ENCODE measurements at regions not wholly inside any gene's neighbourhood (a gene's known extent, or its start where the extent isn't known, plus 50 kb on each side); places are given as distances from the start of the nearest gene placed in this dataset.

DNA sequence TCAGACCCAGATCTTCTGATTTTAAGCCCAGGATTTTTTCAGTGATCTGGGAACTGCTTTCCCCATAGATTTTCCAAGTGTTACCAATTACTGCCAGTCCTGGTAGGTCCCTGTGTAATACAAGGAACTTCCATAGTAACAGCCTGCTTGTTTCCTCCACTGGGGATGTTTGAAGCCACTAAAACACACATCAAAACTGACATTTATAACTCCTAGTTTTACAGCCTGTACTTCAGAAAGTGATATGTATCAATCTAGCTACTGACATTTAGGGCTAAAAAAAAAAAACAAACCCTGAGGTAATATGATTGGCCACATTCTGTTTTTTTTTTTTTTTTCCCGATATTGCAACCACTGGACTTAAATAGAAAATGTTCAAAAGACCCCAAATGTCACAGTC, 166.9 kb upstream of the SP4 start:
- TF ChIP-seq, protein P1, sequence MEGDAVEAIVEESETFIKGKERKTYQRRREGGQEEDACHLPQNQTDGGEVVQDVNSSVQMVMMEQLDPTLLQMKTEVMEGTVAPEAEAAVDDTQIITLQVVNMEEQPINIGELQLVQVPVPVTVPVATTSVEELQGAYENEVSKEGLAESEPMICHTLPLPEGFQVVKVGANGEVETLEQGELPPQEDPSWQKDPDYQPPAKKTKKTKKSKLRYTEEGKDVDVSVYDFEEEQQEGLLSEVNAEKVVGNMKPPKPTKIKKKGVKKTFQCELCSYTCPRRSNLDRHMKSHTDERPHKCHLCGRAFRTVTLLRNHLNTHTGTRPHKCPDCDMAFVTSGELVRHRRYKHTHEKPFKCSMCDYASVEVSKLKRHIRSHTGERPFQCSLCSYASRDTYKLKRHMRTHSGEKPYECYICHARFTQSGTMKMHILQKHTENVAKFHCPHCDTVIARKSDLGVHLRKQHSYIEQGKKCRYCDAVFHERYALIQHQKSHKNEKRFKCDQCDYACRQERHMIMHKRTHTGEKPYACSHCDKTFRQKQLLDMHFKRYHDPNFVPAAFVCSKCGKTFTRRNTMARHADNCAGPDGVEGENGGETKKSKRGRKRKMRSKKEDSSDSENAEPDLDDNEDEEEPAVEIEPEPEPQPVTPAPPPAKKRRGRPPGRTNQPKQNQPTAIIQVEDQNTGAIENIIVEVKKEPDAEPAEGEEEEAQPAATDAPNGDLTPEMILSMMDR (IDR thresholded peaks at IDR 0.05) = no peak
- ATAC-seq (ENCODE audit: low FRiP score) (no peak), DNase-seq (ENCODE audit: low spot score) (no peak)

DNA sequence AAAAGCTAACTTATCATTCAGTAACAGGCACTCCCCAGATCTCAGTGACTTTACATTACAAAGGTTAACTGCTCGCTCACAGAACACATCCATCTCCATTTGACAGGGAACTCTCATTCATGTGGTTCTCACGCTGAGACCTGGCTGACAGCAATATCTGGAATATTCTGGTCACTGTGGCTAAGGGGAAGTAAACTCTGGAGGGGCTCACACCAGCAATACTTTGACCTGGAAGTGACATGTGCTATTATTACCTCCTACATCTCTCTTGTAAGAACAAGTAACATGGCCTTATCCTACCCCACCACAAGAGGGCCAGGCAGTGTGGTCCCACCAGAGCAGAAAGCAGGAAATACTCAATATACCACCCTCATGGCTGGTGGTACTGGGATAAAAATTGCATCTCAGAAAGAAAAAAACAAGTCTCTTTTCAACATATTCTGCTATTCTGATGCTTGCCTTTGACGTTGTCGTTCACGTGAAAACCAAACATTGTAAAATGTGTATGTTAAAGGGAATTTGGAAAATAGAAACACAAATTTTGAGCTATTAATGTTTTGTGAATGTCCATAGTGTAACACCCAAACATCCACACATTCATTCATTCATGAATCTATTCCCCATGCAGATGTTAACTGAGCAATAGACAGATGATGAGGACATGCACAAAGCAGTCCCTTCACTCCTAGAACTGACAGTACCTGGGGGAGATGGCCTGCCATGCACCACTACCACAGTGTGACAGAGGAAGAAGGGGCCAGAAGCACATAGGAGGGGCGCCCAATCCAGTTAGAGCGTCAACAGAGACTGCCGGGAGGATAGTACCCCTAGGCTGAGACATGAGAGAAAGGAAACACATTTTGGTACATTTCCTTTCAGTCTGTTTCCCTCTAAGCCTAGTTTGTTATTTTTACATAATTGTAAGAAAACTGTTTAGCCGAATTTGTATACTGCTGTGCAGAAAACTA, 166.0 kb upstream of the SP4 start:
- DNase-seq (ENCODE audit: low spot score) = no peak
- no peak for ATAC-seq (ENCODE audit: low FRiP score)
- TF ChIP-seq, protein P1 (IDR thresholded peaks at IDR 0.05) = no peak

DNA sequence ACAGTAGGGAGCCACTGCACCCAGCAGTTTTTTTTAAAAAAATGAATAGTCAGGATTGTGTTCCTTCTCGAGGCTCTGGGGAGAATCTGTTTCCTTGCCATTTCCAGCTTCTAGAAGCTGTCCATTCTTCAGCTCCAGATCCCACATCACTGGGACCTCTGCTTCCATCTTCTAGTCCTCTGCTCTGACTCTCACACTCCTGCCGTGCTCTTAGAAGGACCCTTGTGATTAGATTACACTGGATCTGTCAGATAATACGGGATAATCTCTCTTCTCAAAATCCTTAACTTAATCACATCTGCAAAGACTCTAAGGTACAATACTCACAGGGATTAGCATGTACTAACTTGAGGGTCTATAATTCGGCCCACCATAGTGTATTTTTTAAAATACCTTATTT, 158.9 kb upstream of the SP4 start:
- ATAC-seq (ENCODE audit: low FRiP score) (no peak), DNase-seq (ENCODE audit: low spot score) (no peak)
- TF ChIP-seq, protein P1 (IDR thresholded peaks at IDR 0.05) = no peak

DNA sequence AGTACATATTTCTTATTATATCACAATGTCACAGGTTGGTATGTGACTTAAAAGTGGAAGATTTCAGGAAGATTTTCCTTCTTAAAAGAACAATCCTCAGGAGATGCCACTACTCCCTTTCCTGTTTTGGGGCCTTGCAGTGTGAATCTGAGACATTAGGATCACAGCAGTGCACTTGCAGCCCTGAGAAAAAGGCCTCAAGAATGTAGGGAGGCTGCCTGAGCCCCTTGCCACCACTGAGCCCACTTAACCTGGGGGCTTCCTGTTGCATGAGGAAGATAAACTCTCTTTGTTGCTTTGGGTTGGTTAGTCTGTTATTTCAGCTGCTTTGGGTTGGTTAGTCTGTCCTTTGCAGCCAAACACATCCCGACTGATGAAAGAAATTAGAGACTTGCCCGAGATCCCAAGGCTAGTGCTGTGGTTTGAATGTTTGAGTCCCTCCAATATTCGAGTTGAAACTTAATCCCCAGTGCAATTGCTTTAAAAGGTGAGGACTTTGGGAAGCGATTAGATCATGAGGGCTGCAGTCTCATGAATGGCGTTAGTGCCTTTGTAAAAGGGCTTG, 151.3 kb upstream of the SP4 start:
- ATAC-seq (ENCODE audit: low FRiP score) = no peak
- TF ChIP-seq, protein P1 (IDR thresholded peaks at IDR 0.05) = no peak

DNA sequence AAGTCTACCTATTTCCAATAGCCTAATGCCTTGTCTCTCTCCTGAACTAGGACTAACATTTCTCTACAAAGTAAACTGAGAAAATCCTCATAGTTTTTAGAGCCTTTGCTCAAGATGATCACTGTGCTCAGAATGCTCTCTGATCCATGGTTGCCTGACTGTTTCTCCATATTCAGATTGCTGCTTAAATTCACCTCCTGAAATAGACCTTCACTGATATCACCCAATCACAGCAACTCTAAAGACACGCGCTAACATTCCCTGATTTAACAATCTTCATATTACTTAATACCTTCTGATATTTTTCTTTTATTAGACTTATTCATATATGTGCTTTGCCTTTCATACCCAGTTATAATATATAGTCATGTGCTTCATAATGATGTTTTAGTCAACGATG, 148.9 kb upstream of the SP4 start:
- ATAC-seq (ENCODE audit: low FRiP score) = no peak
- TF ChIP-seq, protein P1 (IDR thresholded peaks at IDR 0.05) = no peak
- no peak for DNase-seq (ENCODE audit: low spot score)

More for the DNA sequence above, 151.3 kb upstream of the SP4 start:
- no peak for DNase-seq (ENCODE audit: low spot score)

DNA sequence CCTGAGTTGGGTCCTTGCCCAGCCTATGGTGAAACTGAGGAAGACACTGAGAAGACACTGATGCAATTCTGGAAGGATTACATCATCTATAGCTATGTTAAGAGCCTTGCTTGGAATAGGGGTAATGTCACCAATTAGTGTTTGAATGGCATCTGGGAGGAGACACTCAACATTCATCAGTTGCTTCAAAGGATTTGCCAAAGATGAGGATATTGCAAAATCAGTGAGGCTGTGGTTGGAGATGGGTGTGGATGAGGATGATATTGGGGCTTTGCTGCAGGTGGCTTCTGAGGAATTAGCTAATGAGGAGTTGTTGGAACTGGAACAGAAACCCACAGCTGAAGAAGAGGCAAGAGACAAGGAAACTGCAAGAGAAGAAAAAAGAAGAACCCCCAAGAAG, 146.7 kb upstream of the SP4 start:
- no peak for ATAC-seq (ENCODE audit: low FRiP score)
- no peak for DNase-seq (ENCODE audit: low spot score)

More for the DNA sequence above, 146.7 kb upstream of the SP4 start:
- TF ChIP-seq, protein P1 (IDR thresholded peaks at IDR 0.05) = no peak
